Left ventricle myocardium superior (tissue), 1 donor: ENCODE measurements at regions not wholly inside any gene's neighbourhood (a gene's known extent, or its start where the extent isn't known, plus 50 kb on each side); places are given as distances from the start of the nearest gene placed in this dataset.
"Not testable (repeated sequence)": the region's sequence is repeated elsewhere in the genome, so short reads cannot be mapped to it uniquely, and the experiment has no call there.

Source experiments
- ATAC-seq: fragments of 200-7000 bp; cut with Tn5 transposase; one replicate; pipeline ENCODE4 v1.9.1; 2020; ENCODE audit warnings: mild to moderate bottlenecking, moderate library complexity
- DNase-seq: peaks from one replicate; pipeline ENCODE4 v3.0.0-alpha.2; 2020
- intact Hi-C: fragments of 100-400 bp; cut with micrococcal nuclease; formaldehyde crosslinking; loops from one replicate; pipeline ENCODE4 v1.11.0; 2022
- donor health status: DM: no; HTN: yes; CAD: no; lungs with severe emphysema.

- no peak for ATAC-seq
- intact Hi-C loops = no loop called here
- DNase-seq = no peak
Measured at GRCh38 chr1:228546541-228547463, 59.6 kb downstream of the RNF187 start.

- intact Hi-C loops = no loop called here
- no peak for DNase-seq
- no peak for ATAC-seq
Measured at GRCh38 chr1:228547464-228547792, 60.2 kb downstream of the RNF187 start.

- intact Hi-C loops = no loop called here
- ATAC-seq (no peak), DNase-seq (no peak)
Measured at GRCh38 chr1:228548788-228549187, 61.6 kb downstream of the RNF187 start.

GRCh38 chr1:228552596-228553176, 65.5 kb downstream of the RNF187 start:
- ATAC-seq (no peak), DNase-seq (no peak)
- intact Hi-C loops = no loop called here

- intact Hi-C loops = no loop called here
- ATAC-seq (no peak), DNase-seq (no peak)
Measured at GRCh38 chr1:228554107-228554506, 66.9 kb downstream of the RNF187 start.

GRCh38 chr1:228555074-228555994, 68.2 kb downstream of the RNF187 start:
- intact Hi-C loops = no loop called here
- ATAC-seq (peak; percentile 17), DNase-seq (no peak)

GRCh38 chr1:228556634-228557430, 69.7 kb downstream of the RNF187 start:
- intact Hi-C loops, DNase-seq, ATAC-seq: not testable (repeated sequence)
